Liver (tissue), 8 donors: ENCODE measurements at regions not wholly inside any gene's neighbourhood (a gene's known extent, or its start where the extent isn't known, plus 50 kb on each side); places are given as distances from the start of the nearest gene placed in this dataset.

Experiments used
- DNase-seq: peaks from one replicate; pipeline ENCODE4 v3.0.0-alpha.2; 2017; ENCODE audit warnings: low spot score
- H3K27ac ChIP-seq, 2 donors: one replicate each; pipeline ENCODE4 v1.7.0; 2013; ENCODE audit warnings: inconsistent platforms in 2 of 2, low read length in 2 of 2, control low read depth in 1 of 2, low read depth in 1 of 2, mild to moderate bottlenecking in 1 of 2
- H3K27me3 ChIP-seq, 4 donors: one replicate each; pipeline versions ENCODE4 v1.6.1 to v1.7.0; 2013; ENCODE audit warnings: low read length in 3 of 4, inconsistent platforms in 1 of 4, mild to moderate bottlenecking in 1 of 4, moderate library complexity in 1 of 4; ENCODE audit not compliant: control insufficient read depth in 4 of 4, insufficient read depth in 4 of 4
- H3K36me3 ChIP-seq, 4 donors: one replicate each; pipeline versions ENCODE4 v1.6.1 to v1.7.0; 2013; ENCODE audit warnings: low read length in 3 of 4, mild to moderate bottlenecking in 3 of 4, low read depth in 1 of 4, moderate library complexity in 1 of 4; ENCODE audit not compliant: control insufficient read depth in 4 of 4, insufficient read depth in 3 of 4
- H3K4me1 ChIP-seq, 4 donors: one replicate each; pipeline versions ENCODE4 v1.6.1 to v1.7.0; 2013; ENCODE audit warnings: low read length in 3 of 4, mild to moderate bottlenecking in 3 of 4, moderate library complexity in 1 of 4; ENCODE audit not compliant: control insufficient read depth in 4 of 4, insufficient read depth in 4 of 4
- H3K4me3 ChIP-seq, 3 donors: one replicate each; pipeline versions ENCODE4 v1.6.1 to v1.7.0; 2013; ENCODE audit warnings: low read length in 3 of 3, control low read depth in 1 of 3, low read depth in 1 of 3, mild to moderate bottlenecking in 1 of 3
- H3K9ac ChIP-seq, 2 donors: one replicate each; pipeline ENCODE4 v1.7.0; 2013; ENCODE audit warnings: low read length in 2 of 2, mild to moderate bottlenecking in 2 of 2, moderate library complexity in 2 of 2, control low read depth in 1 of 2, low read depth in 1 of 2
- H3K9me3 ChIP-seq, 4 donors: one replicate each; pipeline versions ENCODE4 v1.6.1 to v1.7.0; 2013; ENCODE audit warnings: low read length in 3 of 4; ENCODE audit not compliant: control insufficient read depth in 4 of 4
- EGR1 ChIP-seq, 2 donors: IDR thresholded peaks; 2 replicates each; pipeline ENCODE4 v1.6.1; 2016 to 2018; ENCODE audit warnings: antibody characterized with exemption in 2 of 2, low read depth in 2 of 2
- FOXA1 ChIP-seq: IDR thresholded peaks from 2 replicates; pipeline ENCODE4 v1.6.1; 2016; ENCODE audit warnings: antibody characterized with exemption
- FOXA2 ChIP-seq: IDR thresholded peaks from 2 replicates; pipeline ENCODE4 v1.6.1; 2016; ENCODE audit warnings: antibody characterized with exemption
- GABPA ChIP-seq, 2 donors: IDR thresholded peaks in 1 of 2; conservative IDR thresholded peaks in 1 of 2; 2 replicates each; pipeline ENCODE4 v1.6.1; 2016; ENCODE audit warnings: antibody characterized with exemption in 2 of 2, mild to moderate bottlenecking in 1 of 2, moderate library complexity in 1 of 2
- HNF4A ChIP-seq, 2 donors: conservative IDR thresholded peaks; 2 replicates each; pipeline ENCODE4 v1.6.1; 2016; ENCODE audit warnings: antibody characterized with exemption in 2 of 2, mild to moderate bottlenecking in 2 of 2
- HNF4G ChIP-seq: IDR thresholded peaks from 2 replicates; pipeline ENCODE4 v1.6.1; 2016; ENCODE audit warnings: antibody characterized with exemption
- JUND ChIP-seq, 2 donors: IDR thresholded peaks; 2 replicates each; pipeline ENCODE4 v1.6.1; 2016; ENCODE audit warnings: antibody characterized with exemption in 2 of 2
- NR2F2 ChIP-seq: IDR thresholded peaks from 2 replicates; pipeline ENCODE4 v1.6.1; 2016; ENCODE audit warnings: antibody characterized with exemption
- RAD21 ChIP-seq, 2 donors: IDR thresholded peaks; 2 replicates each; pipeline ENCODE4 v1.6.1; 2016; ENCODE audit warnings: antibody characterized with exemption in 2 of 2, mild to moderate bottlenecking in 2 of 2
- RXRA ChIP-seq, 2 donors: IDR thresholded peaks; 2 replicates each; pipeline ENCODE4 v1.6.1; 2017 to 2018; ENCODE audit warnings: antibody characterized with exemption in 2 of 2, mild to moderate bottlenecking in 1 of 2
- SP1 ChIP-seq: IDR thresholded peaks from 2 replicates; pipeline ENCODE4 v1.6.1; 2018; ENCODE audit warnings: antibody characterized with exemption, mild to moderate bottlenecking
- TAF1 ChIP-seq: conservative IDR thresholded peaks from 2 replicates; pipeline ENCODE4 v1.6.1; 2016; ENCODE audit warnings: antibody characterized with exemption, mild to moderate bottlenecking
- YY1 ChIP-seq: IDR thresholded peaks from 2 replicates; pipeline ENCODE4 v1.6.1; 2016; ENCODE audit warnings: antibody characterized with exemption, mild to moderate bottlenecking
- WGBS: extraction: QIAGEN DNeasy Blood & Tissue Kit; methylation state at CpG from one replicate; pipeline ENCODE4 v1.1.7; 2013; 5-methylcytosine and 5-hydroxymethylcytosine counted together
- TF ChIP-seq, protein P1 (sequence below): IDR thresholded peaks from 2 replicates; pipeline ENCODE4 v1.6.1; 2016; ENCODE audit warnings: antibody characterized with exemption
- TF ChIP-seq, protein P2 (sequence below): fragments of 150-350 bp; IDR thresholded peaks from 2 replicates; pipeline ENCODE4 v1.5.1; 2017; ENCODE audit warnings: improper control_type of control experiment, low read depth, low read length; ENCODE audit not compliant: missing input control
- TF ChIP-seq, protein P3 (sequence below): IDR thresholded peaks from 2 replicates; pipeline ENCODE4 v1.6.1; 2016; ENCODE audit warnings: antibody characterized with exemption
- TF ChIP-seq, protein P4 (sequence below): IDR thresholded peaks from 2 replicates; pipeline ENCODE4 v1.6.1; 2016; ENCODE audit warnings: antibody characterized with exemption, mild to moderate bottlenecking
- donor health status: healthy.
- donor health status: healthy.
- donor health status: healthy.
- donor health status: healthy.
- donor health status: healthy.

DNA sequence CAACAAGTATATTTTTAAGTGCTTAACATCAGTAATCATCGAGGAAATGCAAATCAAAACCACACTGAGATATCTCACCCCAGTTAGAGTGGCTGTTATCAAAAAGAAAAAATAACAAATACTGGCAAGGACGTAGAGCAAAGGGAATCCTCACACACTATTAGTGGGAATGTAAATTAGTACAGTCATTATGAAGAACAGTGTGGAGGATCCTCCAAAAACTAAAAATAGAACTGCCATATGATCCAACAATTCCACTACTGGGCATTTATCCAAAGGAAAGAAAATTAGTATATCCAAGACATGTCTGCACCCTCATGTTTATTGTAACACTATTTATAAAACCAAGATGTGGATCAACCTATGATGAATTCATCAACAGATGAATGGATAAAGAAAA is 149.0 kb upstream of the PWP1 start (continued):
- TF ChIP-seq NR2F2, result no peak
- TF ChIP-seq TAF1, result no peak

DNA sequence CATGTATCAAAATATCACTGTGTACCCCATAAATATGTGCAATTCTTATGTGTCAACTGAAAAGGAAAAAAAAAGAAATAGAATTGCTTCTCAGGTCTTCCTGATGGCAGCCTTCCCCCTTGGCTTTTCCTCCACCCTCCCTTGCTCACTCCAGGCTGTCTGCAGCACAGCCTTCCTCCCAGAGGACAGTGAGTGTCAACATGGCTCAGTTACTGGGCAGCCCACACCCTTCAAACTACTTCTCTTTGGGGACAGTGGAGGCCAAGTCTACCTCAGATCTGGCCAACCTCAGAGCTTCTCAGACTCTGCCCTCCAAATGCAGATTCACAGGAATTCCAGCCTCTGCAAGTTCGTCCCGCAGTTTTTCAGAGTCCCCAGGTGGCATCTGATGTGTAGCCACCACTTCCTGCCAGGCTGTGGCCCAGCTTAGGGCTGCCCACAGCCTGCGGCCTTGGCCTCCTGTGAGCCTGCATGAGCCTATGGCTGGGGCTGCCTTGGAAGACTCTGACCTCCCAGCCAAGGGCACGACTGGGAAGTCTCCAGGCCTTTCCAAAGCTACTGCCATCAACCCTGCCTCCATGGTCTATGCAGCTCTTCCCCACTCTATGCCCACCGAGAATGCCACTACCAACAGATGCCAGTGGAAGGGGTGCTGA is 148.0 kb upstream of the PWP1 start:
- TF ChIP-seq, protein P1, sequence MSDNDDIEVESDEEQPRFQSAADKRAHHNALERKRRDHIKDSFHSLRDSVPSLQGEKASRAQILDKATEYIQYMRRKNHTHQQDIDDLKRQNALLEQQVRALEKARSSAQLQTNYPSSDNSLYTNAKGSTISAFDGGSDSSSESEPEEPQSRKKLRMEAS, result no peak
- TF ChIP-seq, protein P2, sequence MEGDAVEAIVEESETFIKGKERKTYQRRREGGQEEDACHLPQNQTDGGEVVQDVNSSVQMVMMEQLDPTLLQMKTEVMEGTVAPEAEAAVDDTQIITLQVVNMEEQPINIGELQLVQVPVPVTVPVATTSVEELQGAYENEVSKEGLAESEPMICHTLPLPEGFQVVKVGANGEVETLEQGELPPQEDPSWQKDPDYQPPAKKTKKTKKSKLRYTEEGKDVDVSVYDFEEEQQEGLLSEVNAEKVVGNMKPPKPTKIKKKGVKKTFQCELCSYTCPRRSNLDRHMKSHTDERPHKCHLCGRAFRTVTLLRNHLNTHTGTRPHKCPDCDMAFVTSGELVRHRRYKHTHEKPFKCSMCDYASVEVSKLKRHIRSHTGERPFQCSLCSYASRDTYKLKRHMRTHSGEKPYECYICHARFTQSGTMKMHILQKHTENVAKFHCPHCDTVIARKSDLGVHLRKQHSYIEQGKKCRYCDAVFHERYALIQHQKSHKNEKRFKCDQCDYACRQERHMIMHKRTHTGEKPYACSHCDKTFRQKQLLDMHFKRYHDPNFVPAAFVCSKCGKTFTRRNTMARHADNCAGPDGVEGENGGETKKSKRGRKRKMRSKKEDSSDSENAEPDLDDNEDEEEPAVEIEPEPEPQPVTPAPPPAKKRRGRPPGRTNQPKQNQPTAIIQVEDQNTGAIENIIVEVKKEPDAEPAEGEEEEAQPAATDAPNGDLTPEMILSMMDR, result no peak
- TF ChIP-seq, protein P3, sequence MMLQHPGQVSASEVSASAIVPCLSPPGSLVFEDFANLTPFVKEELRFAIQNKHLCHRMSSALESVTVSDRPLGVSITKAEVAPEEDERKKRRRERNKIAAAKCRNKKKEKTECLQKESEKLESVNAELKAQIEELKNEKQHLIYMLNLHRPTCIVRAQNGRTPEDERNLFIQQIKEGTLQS, result no peak
- TF ChIP-seq HNF4A (conservative IDR thresholded peaks at IDR 0.05) (no peak), FOXA1 (no peak), RXRA (IDR thresholded peaks at IDR 0.05) (no peak), HNF4G (no peak), GABPA (IDR thresholded peaks at IDR 0.05 in 1 of 2, conservative IDR thresholded peaks at IDR 0.05 in 1 of 2) (no peak), JUND (IDR thresholded peaks at IDR 0.05) (no peak), TAF1 (no peak), RAD21 (IDR thresholded peaks at IDR 0.05) (no peak), EGR1 (IDR thresholded peaks at IDR 0.05; ENCODE audit: low read depth in 2 of 2) (no peak), SP1 (no peak), FOXA2 (no peak), YY1 (no peak), NR2F2 (no peak)
- TF ChIP-seq, protein P4, sequence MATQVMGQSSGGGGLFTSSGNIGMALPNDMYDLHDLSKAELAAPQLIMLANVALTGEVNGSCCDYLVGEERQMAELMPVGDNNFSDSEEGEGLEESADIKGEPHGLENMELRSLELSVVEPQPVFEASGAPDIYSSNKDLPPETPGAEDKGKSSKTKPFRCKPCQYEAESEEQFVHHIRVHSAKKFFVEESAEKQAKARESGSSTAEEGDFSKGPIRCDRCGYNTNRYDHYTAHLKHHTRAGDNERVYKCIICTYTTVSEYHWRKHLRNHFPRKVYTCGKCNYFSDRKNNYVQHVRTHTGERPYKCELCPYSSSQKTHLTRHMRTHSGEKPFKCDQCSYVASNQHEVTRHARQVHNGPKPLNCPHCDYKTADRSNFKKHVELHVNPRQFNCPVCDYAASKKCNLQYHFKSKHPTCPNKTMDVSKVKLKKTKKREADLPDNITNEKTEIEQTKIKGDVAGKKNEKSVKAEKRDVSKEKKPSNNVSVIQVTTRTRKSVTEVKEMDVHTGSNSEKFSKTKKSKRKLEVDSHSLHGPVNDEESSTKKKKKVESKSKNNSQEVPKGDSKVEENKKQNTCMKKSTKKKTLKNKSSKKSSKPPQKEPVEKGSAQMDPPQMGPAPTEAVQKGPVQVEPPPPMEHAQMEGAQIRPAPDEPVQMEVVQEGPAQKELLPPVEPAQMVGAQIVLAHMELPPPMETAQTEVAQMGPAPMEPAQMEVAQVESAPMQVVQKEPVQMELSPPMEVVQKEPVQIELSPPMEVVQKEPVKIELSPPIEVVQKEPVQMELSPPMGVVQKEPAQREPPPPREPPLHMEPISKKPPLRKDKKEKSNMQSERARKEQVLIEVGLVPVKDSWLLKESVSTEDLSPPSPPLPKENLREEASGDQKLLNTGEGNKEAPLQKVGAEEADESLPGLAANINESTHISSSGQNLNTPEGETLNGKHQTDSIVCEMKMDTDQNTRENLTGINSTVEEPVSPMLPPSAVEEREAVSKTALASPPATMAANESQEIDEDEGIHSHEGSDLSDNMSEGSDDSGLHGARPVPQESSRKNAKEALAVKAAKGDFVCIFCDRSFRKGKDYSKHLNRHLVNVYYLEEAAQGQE, result no peak
- H3K27ac ChIP-seq, result no peak overlapping the region
- no peaks in the 10 kb centered on the region for H3K4me1 ChIP-seq
- no peak for DNase-seq
- WGBS, result 81% methylated on average over 5 of the region's 5 CpGs
- H3K9ac ChIP-seq, result no peak overlapping the region
- H3K4me3 ChIP-seq, result no peak overlapping the region
- no peaks in the 10 kb centered on the region for H3K9me3 ChIP-seq
- no peaks in the 10 kb centered on the region for H3K36me3 ChIP-seq
- H3K27me3 ChIP-seq, result no peaks in the 10 kb centered on the region
